H9 (cell line): ENCODE measurements at regions not wholly inside any gene's neighbourhood (a gene's known extent, or its start where the extent isn't known, plus 50 kb on each side); places are given as distances from the start of the nearest gene placed in this dataset.

Source experiments
- DNase-seq: peaks from one replicate; pipeline ENCODE4 v3.0.0-alpha.2; 2017
- H2AFZ ChIP-seq: one replicate; pipeline ENCODE4 v1.6.1; 2013; ENCODE audit warnings: mild to moderate bottlenecking, low read length, control low read depth, moderate library complexity
- H2AK5ac ChIP-seq: 2 replicates; pipeline ENCODE4 v1.6.1; 2013; ENCODE audit warnings: low read length, control low read depth, mixed read lengths; ENCODE audit not compliant: insufficient read length
- H2BK120ac ChIP-seq: one replicate; pipeline ENCODE4 v1.6.1; 2013; ENCODE audit warnings: low read depth, mild to moderate bottlenecking, low read length, control low read depth, inconsistent platforms; ENCODE audit not compliant: poor library complexity, severe bottlenecking
- H2BK12ac ChIP-seq: 2 replicates; pipeline ENCODE4 v1.6.1; 2013; ENCODE audit warnings: low read length, control low read depth, mixed read lengths, low read depth; ENCODE audit not compliant: insufficient read length
- H2BK15ac ChIP-seq: 2 replicates; pipeline ENCODE4 v1.6.1; 2013; ENCODE audit warnings: low read depth, low read length, control low read depth
- H2BK20ac ChIP-seq: one replicate; pipeline ENCODE4 v1.6.1; 2013; ENCODE audit warnings: low read depth, mild to moderate bottlenecking, low read length, control low read depth, inconsistent platforms; ENCODE audit not compliant: poor library complexity, severe bottlenecking
- H2BK5ac ChIP-seq: 2 replicates; pipeline ENCODE4 v1.6.1; 2013; ENCODE audit warnings: low read length, control low read depth, mixed read lengths; ENCODE audit not compliant: insufficient read length
- H3K14ac ChIP-seq: 2 replicates; pipeline ENCODE4 v1.6.1; 2013; ENCODE audit warnings: low read length, control low read depth; ENCODE audit not compliant: insufficient read depth
- H3K18ac ChIP-seq: 2 replicates; pipeline ENCODE4 v1.6.1; 2013; ENCODE audit warnings: low read depth, mild to moderate bottlenecking, mixed read lengths, low read length, control low read depth; ENCODE audit not compliant: insufficient read length
- H3K23ac ChIP-seq: 2 replicates; pipeline ENCODE4 v1.6.1; 2013; ENCODE audit warnings: low read length, control low read depth, mixed read lengths, low read depth; ENCODE audit not compliant: insufficient read length
- H3K23me2 ChIP-seq: 2 replicates; pipeline ENCODE4 v1.6.1; 2013; ENCODE audit warnings: low read depth, mild to moderate bottlenecking, mixed read lengths, low read length, control low read depth; ENCODE audit not compliant: insufficient read length, poor library complexity, severe bottlenecking
- H3K27ac ChIP-seq: 2 replicates; pipeline ENCODE4 v1.5.1; 2013; ENCODE audit warnings: low read length, control low read depth, mixed read lengths, low read depth; ENCODE audit not compliant: insufficient read length
- H3K27me3 ChIP-seq: 2 replicates; pipeline ENCODE4 v1.6.1; 2013; ENCODE audit warnings: low read length, control low read depth, inconsistent platforms; ENCODE audit not compliant: insufficient read depth
- H3K4ac ChIP-seq: 2 replicates; pipeline ENCODE4 v1.6.1; 2013; ENCODE audit warnings: low read depth, mild to moderate bottlenecking, control low read depth, inconsistent platforms, low read length, moderate library complexity
- H3K4me1 ChIP-seq: 2 replicates; pipeline ENCODE4 v1.6.1; 2013; ENCODE audit warnings: low read length, control low read depth, inconsistent platforms; ENCODE audit not compliant: insufficient read depth
- H3K4me2 ChIP-seq: 2 replicates; pipeline ENCODE4 v1.6.1; 2013; ENCODE audit warnings: low read length, control low read depth, mixed read lengths; ENCODE audit not compliant: insufficient read length, insufficient read depth
- H3K56ac ChIP-seq: 2 replicates; pipeline ENCODE4 v1.6.1; 2013; ENCODE audit warnings: low read depth, mild to moderate bottlenecking, mixed read lengths, low read length, control low read depth; ENCODE audit not compliant: insufficient read length
- H3K79me1 ChIP-seq: 2 replicates; pipeline ENCODE4 v1.6.1; 2013; ENCODE audit warnings: low read depth, mild to moderate bottlenecking, moderate library complexity, low read length, control low read depth, inconsistent platforms; ENCODE audit not compliant: insufficient read depth, poor library complexity, severe bottlenecking
- H3K79me2 ChIP-seq: 2 replicates; pipeline ENCODE4 v1.6.1; 2013; ENCODE audit warnings: low read length, control low read depth, inconsistent platforms; ENCODE audit not compliant: insufficient read depth
- H3K9ac ChIP-seq: 2 replicates; pipeline ENCODE4 v1.6.1; 2013; ENCODE audit warnings: low read length, control low read depth, mixed read lengths; ENCODE audit not compliant: insufficient read length; ENCODE audit errors: extremely low read depth
- H3K9me3 ChIP-seq: one replicate; pipeline ENCODE4 v1.6.1; 2013; ENCODE audit warnings: low read depth, low read length, inconsistent platforms; ENCODE audit not compliant: control insufficient read depth
- H3T11ph ChIP-seq: one replicate; pipeline ENCODE4 v1.6.1; 2013; ENCODE audit warnings: mild to moderate bottlenecking, low read length, control low read depth, inconsistent platforms
- H4K20me1 ChIP-seq: one replicate; pipeline ENCODE4 v1.6.1; 2013; ENCODE audit not compliant: control insufficient read depth, insufficient read length, insufficient read depth
- H4K5ac ChIP-seq: 2 replicates; pipeline ENCODE4 v1.6.1; 2013; ENCODE audit warnings: low read depth, mild to moderate bottlenecking, mixed read lengths, low read length, control low read depth; ENCODE audit not compliant: insufficient read length
- H4K8ac ChIP-seq: replicated peaks from 2 replicates; pipeline ENCODE4 v1.6.1; 2013; ENCODE audit warnings: low read length, control low read depth, mixed read lengths, low read depth; ENCODE audit not compliant: insufficient read length
- H4K91ac ChIP-seq: 2 replicates; pipeline ENCODE4 v1.6.1; 2013; ENCODE audit warnings: low read depth, mild to moderate bottlenecking, moderate library complexity, mixed read lengths, low read length, control low read depth; ENCODE audit not compliant: insufficient read length
- H3K27ac Mint-ChIP-seq, 3 experiments: 2 replicates in 2 of 3; 3 replicates in 1 of 3; pipeline ENCODE4 v1.8.0; 2020 to 2021; ENCODE audit warnings: mixed read lengths in 3 of 3, mild to moderate bottlenecking in 1 of 3, moderate library complexity in 1 of 3
- H3K27me3 Mint-ChIP-seq: 2 replicates; pipeline ENCODE4 v1.8.0; 2021; ENCODE audit warnings: low read depth, mild to moderate bottlenecking, moderate library complexity, mixed read lengths
- H3K36me3 Mint-ChIP-seq, 3 experiments: 2 replicates in 2 of 3; 3 replicates in 1 of 3; pipeline ENCODE4 v1.8.0; 2020 to 2021; ENCODE audit warnings: low read depth in 3 of 3, mixed read lengths in 3 of 3; ENCODE audit not compliant: insufficient read depth in 1 of 3
- H3K4me1 Mint-ChIP-seq, 2 experiments: 2 replicates each; pipeline ENCODE4 v1.8.0; 2020; ENCODE audit warnings: mixed read lengths in 2 of 2
- H3K4me3 Mint-ChIP-seq, 2 experiments: 2 replicates in 1 of 2; 3 replicates in 1 of 2; pipeline ENCODE4 v1.8.0; 2020 to 2021; ENCODE audit warnings: mild to moderate bottlenecking in 2 of 2, mixed read lengths in 2 of 2, moderate library complexity in 1 of 2
- H3K9me3 Mint-ChIP-seq, 2 experiments: 2 replicates in 1 of 2; 3 replicates in 1 of 2; pipeline ENCODE4 v1.8.0; 2020; ENCODE audit warnings: mild to moderate bottlenecking in 2 of 2, mixed read lengths in 2 of 2, moderate library complexity in 1 of 2
- CTCF ChIP-seq: fragments of 200-600 bp; sonication (generic); conservative IDR thresholded peaks from 3 replicates; pipeline ENCODE4 v1.8.0; 2021; ENCODE audit warnings: antibody characterized with exemption, mild to moderate bottlenecking
- WGBS: extraction: QIAGEN DNeasy Blood & Tissue Kit; methylation state at CpG from one replicate; pipeline ENCODE4 v1.1.7; 2013; ENCODE audit warnings: missing lambda C conversion rate, low lambda C conversion rate, mixed read lengths; ENCODE audit not compliant: insufficient read length; ENCODE audit errors: extremely low coverage; 5-methylcytosine and 5-hydroxymethylcytosine counted together

GRCh38 chr4:137819964-137820383 lies 287.7 kb upstream of the PCDH18 start:
- H3K56ac ChIP-seq = no peak overlapping the region
- Mint-ChIP-seq H3K27me3 (no peaks in the 10 kb centered on the region), H3K9me3 (no peaks in the 10 kb centered on the region), H3K4me1 (peaks cover 2 to 3% of the 10 kb centered on the region in 2 experiments; a peak in 2 of 4 replicates), H3K4me3 (no peak overlapping the region), H3K27ac (peak overlapping the region in 1 of 3 experiments; percentile 86; a peak in 3 of 7 replicates), H3K36me3 (no peaks in the 10 kb centered on the region)
- H2AFZ ChIP-seq = no peak overlapping the region
- H4K20me1 ChIP-seq = no peaks in the 10 kb centered on the region
- H3K27me3 ChIP-seq = no peaks in the 10 kb centered on the region
- H2BK120ac ChIP-seq = no peak overlapping the region
- H2BK5ac ChIP-seq = no peak overlapping the region
- no peak overlapping the region for H3T11ph ChIP-seq
- H3K23me2 ChIP-seq = no peaks in the 10 kb centered on the region
- no peak overlapping the region for H2BK20ac ChIP-seq
- no peak overlapping the region for H4K91ac ChIP-seq
- H3K79me2 ChIP-seq = no peaks in the 10 kb centered on the region
- WGBS = no CpG with 5 or more reads among the region's 1 CpG
- no peak overlapping the region for H3K14ac ChIP-seq
- no peak overlapping the region for H4K5ac ChIP-seq
- H3K9ac ChIP-seq = no peak overlapping the region
- no peaks in the 10 kb centered on the region for H3K79me1 ChIP-seq
- no peaks in the 10 kb centered on the region; the same call in 1 of the 2 replicates for H3K4me1 ChIP-seq
- H4K8ac ChIP-seq = no peak overlapping the region
- H2BK15ac ChIP-seq = no peak overlapping the region
- peak; percentile 81 for TF ChIP-seq CTCF
- no peak overlapping the region for H3K27ac ChIP-seq
- no peak overlapping the region for H3K4ac ChIP-seq
- no peaks in the 10 kb centered on the region for H3K9me3 ChIP-seq
- no peak overlapping the region for H2AK5ac ChIP-seq
- peak; percentile 60 for DNase-seq
- H3K4me2 ChIP-seq = no peak overlapping the region
- no peak overlapping the region for H3K23ac ChIP-seq
- H3K18ac ChIP-seq = no peak overlapping the region
- no peak overlapping the region for H2BK12ac ChIP-seq
